ENCODE measurements at regions not wholly inside any gene's neighbourhood (a gene's known extent, or its start where the extent isn't known, plus 50 kb on each side); places are given as distances from the start of the nearest gene placed in this dataset.

DNA sequence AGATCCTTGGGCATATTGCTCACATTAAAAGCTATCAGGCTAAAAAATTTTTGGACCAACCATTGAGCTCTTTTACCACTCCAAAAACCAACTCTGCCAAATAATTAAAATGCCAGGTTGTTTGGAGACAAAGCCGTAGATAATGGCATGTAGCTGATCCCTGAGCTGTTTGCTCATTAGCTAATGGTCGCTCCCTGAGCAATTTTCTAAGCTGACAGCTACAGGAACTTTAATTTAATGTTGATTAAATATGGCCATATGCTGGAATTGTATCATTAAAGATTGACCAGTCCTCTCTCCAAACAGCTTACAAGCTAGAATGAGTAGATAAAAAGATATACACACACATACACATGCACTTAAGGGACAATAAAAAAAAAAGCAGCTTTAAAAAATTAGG, 216.2 kb upstream of the ARHGAP20 start:
- no peak for DNase-seq (ENCODE audit: low spot score)

DNA sequence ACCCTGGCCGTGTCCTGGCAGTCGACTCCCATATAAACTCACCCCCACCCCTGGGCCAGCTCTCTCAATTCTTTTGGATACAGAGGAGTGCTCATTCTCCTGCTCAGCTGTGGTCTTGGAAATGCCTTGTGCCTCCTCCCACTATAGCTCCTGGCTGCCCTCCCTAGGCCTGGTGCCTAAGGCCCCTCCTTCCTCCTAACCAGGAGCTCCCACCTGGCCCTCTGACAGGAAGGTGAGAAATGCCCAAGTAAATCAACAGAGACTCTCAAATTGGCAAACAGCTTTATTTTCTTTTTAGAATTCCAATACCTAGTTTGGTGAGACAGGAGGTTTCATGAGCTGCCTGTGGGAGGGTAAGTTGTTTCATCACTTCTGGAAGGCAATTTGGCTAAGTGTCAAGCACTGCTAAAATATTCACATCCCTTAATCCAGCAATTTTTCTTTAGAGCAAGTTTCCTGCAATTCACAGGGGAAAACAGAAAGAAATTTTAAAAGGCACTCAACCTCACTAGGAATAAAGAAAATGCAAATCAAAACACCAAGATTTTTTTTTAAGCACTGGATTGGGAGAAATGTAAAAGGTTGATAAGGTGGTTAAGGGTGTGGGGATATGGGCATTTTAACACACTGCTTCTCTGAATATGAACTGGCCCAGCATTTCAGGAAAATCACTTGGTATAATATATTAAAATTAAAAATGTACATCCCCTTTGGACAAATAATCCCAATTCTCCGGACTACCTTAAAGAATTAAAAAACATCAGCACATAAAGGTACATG, 209.7 kb upstream of the ARHGAP20 start:
- peak; percentile 23 for DNase-seq (ENCODE audit: low spot score)

DNA sequence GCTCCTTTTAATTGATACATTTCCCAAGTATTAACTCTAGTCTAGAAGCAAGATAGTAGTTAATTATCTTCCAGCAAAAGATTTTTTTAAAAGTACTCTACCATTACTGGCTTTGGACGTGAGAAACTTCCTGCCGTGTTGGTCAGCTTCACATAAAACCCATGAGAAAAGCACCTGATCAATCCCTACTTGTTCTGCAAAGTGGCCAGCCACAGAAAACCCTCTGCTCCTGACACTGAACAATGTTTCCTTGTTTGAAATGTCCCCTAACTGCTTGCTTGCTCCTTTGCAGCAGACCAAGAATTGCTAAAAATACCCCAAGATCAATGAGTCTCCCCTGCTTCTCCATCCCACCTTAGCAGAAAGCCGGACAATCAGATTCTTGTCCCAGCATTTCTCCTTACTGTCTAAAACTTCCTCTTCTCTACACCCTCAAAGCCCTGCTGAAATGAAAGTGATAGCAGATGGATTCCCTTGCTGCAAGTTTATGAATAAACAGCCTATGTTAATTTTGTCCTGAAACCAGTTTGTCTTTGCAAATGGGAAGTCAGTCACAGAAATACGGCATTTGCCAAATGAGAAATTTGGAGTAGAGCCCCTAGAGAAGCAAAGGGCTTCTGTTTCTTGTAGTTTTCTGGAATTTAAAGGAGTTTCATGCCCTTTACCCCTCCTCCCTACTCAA, 207.1 kb upstream of the ARHGAP20 start:
- DNase-seq (ENCODE audit: low spot score) = no peak

- no peak for DNase-seq (ENCODE audit: low spot score)
These were observed 206.1 kb upstream of the ARHGAP20 start for GRCh38 chr11:110918351-110918750.

DNA sequence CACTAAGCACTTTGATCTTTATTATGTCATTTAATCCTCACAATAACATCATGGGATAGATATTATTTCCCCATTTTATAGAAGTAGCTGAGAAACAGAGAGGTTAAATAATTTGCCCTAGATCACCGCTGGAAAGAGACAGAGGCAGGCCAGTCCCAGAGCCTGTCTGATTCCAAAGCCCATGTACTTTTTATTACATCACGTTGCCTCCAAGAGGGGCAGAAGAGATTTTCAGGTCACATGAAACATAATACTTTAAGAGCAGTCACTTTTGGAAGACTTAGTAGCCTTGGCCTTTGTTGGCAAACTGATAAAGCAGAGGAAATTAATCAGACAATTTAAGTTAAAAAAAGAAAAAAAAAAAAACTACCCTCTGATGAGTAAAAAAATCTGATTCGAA, 200.2 kb upstream of the ARHGAP20 start:
- no peak for DNase-seq (ENCODE audit: low spot score)

- no peak for DNase-seq (ENCODE audit: low spot score)
These were observed 198.1 kb upstream of the ARHGAP20 start for GRCh38 chr11:110910384-110910783.

DNA sequence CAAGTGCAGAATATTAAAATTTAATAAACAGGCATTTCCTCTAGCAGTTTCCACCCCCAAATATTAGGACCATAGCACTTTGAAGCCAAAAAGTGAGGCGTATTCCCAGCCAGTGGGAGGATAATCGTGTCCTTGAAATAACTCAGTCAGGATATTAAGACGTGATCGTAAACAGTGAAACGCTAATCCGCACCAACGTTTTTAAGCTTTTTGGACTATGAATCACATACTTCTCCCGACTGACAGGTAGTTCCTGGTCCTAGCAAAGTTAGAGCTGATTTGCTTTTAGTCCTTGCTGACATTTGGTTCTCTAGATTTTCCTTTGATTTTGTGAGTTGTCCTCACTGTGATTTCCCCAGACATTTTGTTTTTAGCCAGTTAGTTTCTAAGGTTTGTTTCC, 197.1 kb upstream of the ARHGAP20 start:
- DNase-seq (ENCODE audit: low spot score) = no peak

DNA sequence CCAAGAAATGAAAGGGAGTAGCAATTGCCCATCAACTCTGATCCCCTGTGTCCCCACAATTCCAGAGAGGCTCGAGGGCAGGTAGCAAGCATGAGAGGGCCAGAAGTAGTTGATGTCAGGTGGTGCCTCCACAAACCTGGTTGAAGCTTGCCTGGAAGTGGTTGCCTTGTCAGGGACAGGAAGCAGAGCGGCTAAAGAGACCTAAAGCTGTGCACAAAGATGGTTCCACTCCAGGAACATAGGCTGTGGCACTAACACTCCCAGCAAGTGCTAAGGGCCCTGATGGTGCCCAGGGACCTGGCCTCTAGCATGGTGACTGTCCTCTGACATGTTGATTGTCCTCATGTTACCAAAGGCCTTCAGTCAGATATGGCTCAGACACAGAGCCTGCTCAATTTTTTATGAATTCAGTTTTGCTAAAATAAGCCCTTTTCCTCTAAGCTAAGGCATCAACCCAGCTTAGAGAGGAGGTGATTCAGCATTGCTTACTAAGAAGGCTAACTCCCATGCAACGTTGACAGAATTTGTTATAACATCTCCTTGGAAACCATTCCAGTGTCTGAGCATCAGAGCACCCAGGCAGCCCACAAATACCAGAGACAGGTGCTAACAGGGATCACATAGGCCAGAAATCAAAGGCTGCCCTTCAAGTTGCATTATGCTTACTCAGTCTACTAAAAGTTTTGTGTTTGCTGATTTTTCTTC, 196.3 kb upstream of the ARHGAP20 start:
- DNase-seq (ENCODE audit: low spot score) = peak; percentile 67

- DNase-seq (ENCODE audit: low spot score) = peak; percentile 14
These were observed 195.4 kb upstream of the ARHGAP20 start for GRCh38 chr11:110907629-110908028.

- DNase-seq (ENCODE audit: low spot score) = no peak
These were observed 191.6 kb upstream of the ARHGAP20 start for GRCh38 chr11:110903830-110904229.

- DNase-seq (ENCODE audit: low spot score) = no peak
These were observed 191.1 kb upstream of the ARHGAP20 start for GRCh38 chr11:110903378-110903777.

- DNase-seq (ENCODE audit: low spot score) = no peak
These were observed 189.2 kb upstream of the ARHGAP20 start for GRCh38 chr11:110901441-110901840.

- no peak for DNase-seq (ENCODE audit: low spot score)
These were observed 188.2 kb upstream of the ARHGAP20 start for GRCh38 chr11:110900426-110900825.

DNA sequence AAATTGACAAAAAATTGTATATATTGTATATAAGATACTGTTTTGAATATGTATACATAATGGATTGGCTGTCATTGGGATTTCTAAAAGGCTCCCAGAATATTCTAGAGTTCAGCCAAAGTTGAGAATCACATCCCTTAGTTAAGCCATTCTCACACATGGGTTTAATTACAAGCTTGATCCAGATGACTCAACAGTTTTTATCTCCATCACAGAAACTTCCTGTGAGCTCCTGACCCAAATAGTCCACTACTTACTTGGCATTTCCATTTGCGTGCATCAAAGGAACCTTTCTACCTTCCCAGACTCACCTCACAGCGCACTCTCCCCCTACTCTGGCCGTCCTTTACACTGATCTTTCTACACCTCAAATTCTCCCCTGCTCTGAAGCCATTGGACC, 184.8 kb upstream of the ARHGAP20 start:
- DNase-seq (ENCODE audit: low spot score) = peak; percentile 60

- peak; percentile 76 for DNase-seq (ENCODE audit: low spot score)
These were observed 184.1 kb upstream of the ARHGAP20 start for GRCh38 chr11:110896358-110896757.

DNA sequence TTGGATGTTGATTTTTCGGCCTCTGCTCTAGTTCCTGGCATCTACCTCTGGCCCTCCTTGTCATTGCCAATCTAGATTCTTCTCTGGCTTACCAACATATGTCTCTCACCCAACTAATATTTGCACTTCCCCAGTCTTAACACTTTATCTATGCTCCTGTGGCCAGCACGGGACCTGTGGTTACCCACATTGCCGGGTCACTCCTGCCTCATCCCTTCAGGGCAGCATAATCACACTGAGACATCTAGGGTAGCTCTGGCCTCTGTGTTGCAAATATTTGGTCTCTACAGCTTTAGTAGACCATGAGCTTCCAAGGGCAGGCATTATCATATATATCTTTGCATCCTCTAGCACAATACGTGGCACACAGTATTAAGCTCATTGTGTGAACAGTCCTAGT, 182.0 kb upstream of the ARHGAP20 start:
- no peak for DNase-seq (ENCODE audit: low spot score)

DNA sequence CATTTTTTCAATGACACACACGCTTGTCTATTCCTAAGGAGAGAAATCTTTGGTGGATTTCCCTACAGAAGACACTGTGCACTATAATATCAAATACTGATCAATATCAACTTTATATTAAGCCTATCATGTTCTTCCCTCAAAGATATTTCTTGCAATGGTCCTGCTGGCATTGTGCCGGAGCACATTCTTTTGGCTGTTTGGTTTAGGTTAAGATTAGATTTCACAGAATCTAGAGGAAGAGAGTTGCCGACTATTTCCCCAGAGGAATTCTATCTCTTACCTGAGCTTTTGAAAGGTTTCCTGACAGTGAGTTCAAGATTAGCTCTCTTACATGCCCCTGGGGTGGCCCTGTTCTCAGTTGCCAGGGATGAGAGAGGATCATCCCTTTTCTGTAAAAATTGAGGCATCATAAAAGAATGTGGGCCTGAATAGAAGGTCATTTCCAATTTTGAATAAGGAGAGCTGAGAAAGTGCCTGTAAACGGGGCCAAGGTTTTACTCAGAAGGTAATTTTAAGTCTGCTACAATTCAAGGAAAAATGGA, 180.6 kb upstream of the ARHGAP20 start:
- no peak for DNase-seq (ENCODE audit: low spot score)

GRCh38 chr11:110891411-110891810, 179.2 kb upstream of the ARHGAP20 start:
- peak; percentile 60 for DNase-seq (ENCODE audit: low spot score)

GRCh38 chr11:110890995-110891394, 178.8 kb upstream of the ARHGAP20 start:
- DNase-seq (ENCODE audit: low spot score) = no peak

- no peak for DNase-seq (ENCODE audit: low spot score)
These were observed 174.2 kb upstream of the ARHGAP20 start for GRCh38 chr11:110886288-110886970.

- peak; percentile 54 for DNase-seq (ENCODE audit: low spot score)
These were observed 171.0 kb upstream of the ARHGAP20 start for GRCh38 chr11:110883256-110883655.

GRCh38 chr11:110878513-110878912, 166.3 kb upstream of the ARHGAP20 start:
- no peak for DNase-seq (ENCODE audit: low spot score)

Measured in AG20443 (cell line).